ENCODE measurements at regions not wholly inside any gene's neighbourhood (a gene's known extent, or its start where the extent isn't known, plus 50 kb on each side); places are given as distances from the start of the nearest gene placed in this dataset.

- no peaks in the 10 kb centered on the region; the same call in 1 of the 2 replicates for H3K9me2 ChIP-seq (ENCODE audit: insufficient read depth)
- H3K27me3 ChIP-seq (ENCODE audit: insufficient read depth, low read length), result peaks cover 29% of the 10 kb centered on the region
- no peaks in the 10 kb centered on the region for H3K36me3 ChIP-seq (ENCODE audit: control insufficient read depth in 1 of 2, insufficient read depth in 2 of 2, low read length in 2 of 2)
- intact Hi-C loops (cut with micrococcal nuclease), result no loop called here
- no peak for ATAC-seq
- no peaks in the 10 kb centered on the region for H3K9me3 ChIP-seq (ENCODE audit: control insufficient read depth in 1 of 2, insufficient read depth in 1 of 2, low read depth in 1 of 2, low read length in 2 of 2)
- H3K79me2 ChIP-seq (ENCODE audit: insufficient read depth, low read length), result no peaks in the 10 kb centered on the region
- ChIA-PET POLR2A (no interaction called here), CTCF (no interaction called here), RAD21 (ENCODE audit: low non-redundant PET in 1 of 2, low total read pairs in 2 of 2, uncharacterized antibody in 2 of 2, unreplicated experiment in 2 of 2) (no interaction called here)
- H4K20me1 ChIP-seq (ENCODE audit: insufficient read depth), result no peaks in the 10 kb centered on the region
- no peak for DNase-seq (ENCODE audit: low read depth, low spot score)
- no peak overlapping the region for H3K4me2 ChIP-seq (ENCODE audit: low read length)
- TF ChIP-seq EZH2phosphoT487 (IDR thresholded peaks at IDR 0.05; ENCODE audit: borderline replicate concordance), result no peak
- TF ChIP-seq REST (IDR thresholded peaks at IDR 0.05; ENCODE audit: low read depth), result no peak
- no peak for TF ChIP-seq MAX (IDR thresholded peaks at IDR 0.05)
- TF ChIP-seq ATF3 (IDR thresholded peaks at IDR 0.05), result no peak
- no peak for TF ChIP-seq ZBTB33 (IDR thresholded peaks at IDR 0.05; ENCODE audit: extremely low read depth, insufficient replicate concordance, low read length)
- no peak overlapping the region for H3K9ac ChIP-seq (ENCODE audit: low read length)
- no peaks in the 10 kb centered on the region for H3K4me1 ChIP-seq (ENCODE audit: control insufficient read depth in 1 of 2, insufficient read depth in 2 of 2, low read length in 2 of 2)
- no peak overlapping the region for H3K27ac ChIP-seq (ENCODE audit: low read depth, low read length)
- no peak overlapping the region for H3K4me3 ChIP-seq (replicated peaks in 1 of 2; ENCODE audit: low read depth in 1 of 2, low read length in 2 of 2)
- no TSS peak for BruUV-seq (replicated peaks)
- H2AFZ ChIP-seq (ENCODE audit: low read depth, low read length, poor library complexity, severe bottlenecking), result no peak overlapping the region
Measured at GRCh38 chr11:112718483-112718882, 242.7 kb upstream of the NCAM1 start.

All from HCT116 (cell line).